Caco-2 (cell line): ENCODE measurements at regions not wholly inside any gene's neighbourhood (a gene's known extent, or its start where the extent isn't known, plus 50 kb on each side); places are given as distances from the start of the nearest gene placed in this dataset.

Experiments used
- BruUV-seq: library from RNA; stranded (reverse); fragments of 400-500 nt; replicated peaks from 2 replicates; lab custom pipeline; 2021; lab: Mats Ljungman, UMichigan
- CTCF ChIA-PET: fragments of 300-600 bp; sonication (Branson Sonifier 250); formaldehyde crosslinking; loops from one replicate; lab custom pipeline; 2022; ENCODE audit warnings: antibody characterized with exemption; lab: Charles Lee
- POLR2A ChIA-PET: fragments of 300-600 bp; sonication (Branson Sonifier 250); formaldehyde crosslinking; loops from one replicate; lab custom pipeline; 2022; ENCODE audit warnings: antibody characterized with exemption; lab: Charles Lee
- DNase-seq, 2 experiments: peaks; one replicate each; pipeline versions ENCODE4 v3.0.0 to v3.0.0-alpha.2; 2020 to 2022
- H3K27me3 ChIP-seq: replicated peaks from 2 replicates; pipeline ENCODE4 v1.6.0; 2011; ENCODE audit warnings: low read length; ENCODE audit not compliant: control insufficient read depth, insufficient read depth
- H3K36me3 ChIP-seq: 2 replicates; pipeline ENCODE4 v1.5.1; 2011; ENCODE audit warnings: low read length; ENCODE audit not compliant: control insufficient read depth, insufficient read depth
- H3K4me1 ChIP-seq: fragments of 250-450 bp; sonication (Bioruptor Pico); 2 replicates; pipeline ENCODE4 v1.5.1; 2020; ENCODE audit warnings: mild to moderate bottlenecking
- H3K4me3 ChIP-seq: 2 replicates; pipeline ENCODE4 v1.5.1; 2011; ENCODE audit warnings: low read depth, mild to moderate bottlenecking, control low read depth, low read length
- H3K9me3 ChIP-seq: fragments of 250-450 bp; sonication (Bioruptor Pico); 2 replicates; pipeline ENCODE4 v1.5.1; 2020; ENCODE audit warnings: mild to moderate bottlenecking, moderate library complexity
- H3K27ac Mint-ChIP-seq: one replicate; pipeline ENCODE4 v1.8.0; 2022; ENCODE audit warnings: mixed read lengths; ENCODE audit not compliant: unreplicated experiment
- H3K27me3 Mint-ChIP-seq: one replicate; pipeline ENCODE4 v1.8.0; 2022; ENCODE audit warnings: mixed read lengths; ENCODE audit not compliant: insufficient read depth, unreplicated experiment
- H3K36me3 Mint-ChIP-seq: one replicate; pipeline ENCODE4 v1.8.0; 2022; ENCODE audit warnings: mild to moderate bottlenecking, mixed read lengths; ENCODE audit not compliant: insufficient read depth, unreplicated experiment
- H3K4me1 Mint-ChIP-seq: one replicate; pipeline ENCODE4 v1.8.0; 2022; ENCODE audit warnings: low read depth, mixed read lengths; ENCODE audit not compliant: unreplicated experiment
- H3K4me3 Mint-ChIP-seq: one replicate; pipeline ENCODE4 v1.8.0; 2022; ENCODE audit warnings: mild to moderate bottlenecking, moderate library complexity, mixed read lengths; ENCODE audit not compliant: unreplicated experiment
- H3K9me3 Mint-ChIP-seq: one replicate; pipeline ENCODE4 v1.8.0; 2022; ENCODE audit warnings: mixed read lengths; ENCODE audit not compliant: unreplicated experiment
- intact Hi-C: fragments of 100-400 bp; cut with micrococcal nuclease; formaldehyde crosslinking; loops from one replicate; pipeline ENCODE4 v1.10.0; 2022; ENCODE audit not compliant: unreplicated experiment
- TF ChIP-seq, protein P1 (sequence below), 2 experiments: fragments of 200-600 bp in 1 of 2; IDR thresholded peaks; 1 replicate in 1 of 2; 2 replicates in 1 of 2; pipeline versions ENCODE4 v1.5.1 to v1.8.0; 2011 to 2022; ENCODE audit warnings: antibody characterized with exemption in 1 of 2, control low read depth in 1 of 2, inconsistent platforms in 1 of 2, low read depth in 1 of 2, low read length in 1 of 2, mild to moderate bottlenecking in 1 of 2, moderate library complexity in 1 of 2; ENCODE audit not compliant: insufficient read depth in 1 of 2, severe bottlenecking in 1 of 2, unreplicated experiment in 1 of 2

DNA sequence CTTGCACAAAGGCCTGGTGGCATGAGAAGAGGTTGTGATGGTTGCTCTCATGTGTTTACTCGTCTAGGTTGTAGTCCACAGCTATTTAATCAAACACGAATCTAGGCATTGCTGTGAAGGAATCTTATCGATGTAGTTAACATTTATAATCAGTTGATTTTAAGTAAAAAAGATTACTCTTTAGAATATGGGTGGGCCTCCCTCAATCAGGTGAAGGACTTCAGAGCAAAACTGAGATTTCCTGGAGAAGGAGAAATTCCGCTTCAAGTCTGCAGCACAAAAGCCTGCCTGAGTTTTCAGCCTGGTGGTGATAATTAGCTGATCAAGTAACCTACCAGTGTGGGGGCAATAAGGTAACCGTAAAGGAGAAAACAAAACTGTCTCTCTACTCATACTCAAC is 523.6 kb downstream of the GRIN2A start:
- no peaks in the 10 kb centered on the region for H3K9me3 Mint-ChIP-seq
- TF ChIP-seq, protein P1, sequence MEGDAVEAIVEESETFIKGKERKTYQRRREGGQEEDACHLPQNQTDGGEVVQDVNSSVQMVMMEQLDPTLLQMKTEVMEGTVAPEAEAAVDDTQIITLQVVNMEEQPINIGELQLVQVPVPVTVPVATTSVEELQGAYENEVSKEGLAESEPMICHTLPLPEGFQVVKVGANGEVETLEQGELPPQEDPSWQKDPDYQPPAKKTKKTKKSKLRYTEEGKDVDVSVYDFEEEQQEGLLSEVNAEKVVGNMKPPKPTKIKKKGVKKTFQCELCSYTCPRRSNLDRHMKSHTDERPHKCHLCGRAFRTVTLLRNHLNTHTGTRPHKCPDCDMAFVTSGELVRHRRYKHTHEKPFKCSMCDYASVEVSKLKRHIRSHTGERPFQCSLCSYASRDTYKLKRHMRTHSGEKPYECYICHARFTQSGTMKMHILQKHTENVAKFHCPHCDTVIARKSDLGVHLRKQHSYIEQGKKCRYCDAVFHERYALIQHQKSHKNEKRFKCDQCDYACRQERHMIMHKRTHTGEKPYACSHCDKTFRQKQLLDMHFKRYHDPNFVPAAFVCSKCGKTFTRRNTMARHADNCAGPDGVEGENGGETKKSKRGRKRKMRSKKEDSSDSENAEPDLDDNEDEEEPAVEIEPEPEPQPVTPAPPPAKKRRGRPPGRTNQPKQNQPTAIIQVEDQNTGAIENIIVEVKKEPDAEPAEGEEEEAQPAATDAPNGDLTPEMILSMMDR (IDR thresholded peaks at IDR 0.05; ENCODE audit: insufficient read depth in 1 of 2, low read depth in 1 of 2, low read length in 1 of 2, severe bottlenecking in 1 of 2, unreplicated experiment in 1 of 2), result no peak
- DNase-seq, result no peak
- H3K36me3 ChIP-seq, result no peaks in the 10 kb centered on the region
- no peaks in the 10 kb centered on the region for H3K27me3 Mint-ChIP-seq
- H3K27ac Mint-ChIP-seq, result no peak overlapping the region
- peak overlapping the region; percentile 63 for H3K4me3 Mint-ChIP-seq
- intact Hi-C loops, result no loop called here
- peaks cover 9% of the 10 kb centered on the region for H3K4me1 Mint-ChIP-seq
- peaks cover 6% of the 10 kb centered on the region for H3K4me1 ChIP-seq
- no TSS peak for BruUV-seq
- no peaks in the 10 kb centered on the region for H3K9me3 ChIP-seq
- ChIA-PET CTCF (interaction anchor here (1.6 kb wide), 1 partner anchor 10 kb away, joined by 7 read pairs; no protein-coding TSS in a partner anchor), POLR2A (interaction anchor here (0.6 kb wide), 1 partner anchor 567 kb away, joined by 3 read pairs; the partner anchor contains the start of gene HAPSTR1)
- peaks cover 10% of the 10 kb centered on the region for H3K36me3 Mint-ChIP-seq
- no peaks in the 10 kb centered on the region for H3K27me3 ChIP-seq
- no peak overlapping the region for H3K4me3 ChIP-seq

DNA sequence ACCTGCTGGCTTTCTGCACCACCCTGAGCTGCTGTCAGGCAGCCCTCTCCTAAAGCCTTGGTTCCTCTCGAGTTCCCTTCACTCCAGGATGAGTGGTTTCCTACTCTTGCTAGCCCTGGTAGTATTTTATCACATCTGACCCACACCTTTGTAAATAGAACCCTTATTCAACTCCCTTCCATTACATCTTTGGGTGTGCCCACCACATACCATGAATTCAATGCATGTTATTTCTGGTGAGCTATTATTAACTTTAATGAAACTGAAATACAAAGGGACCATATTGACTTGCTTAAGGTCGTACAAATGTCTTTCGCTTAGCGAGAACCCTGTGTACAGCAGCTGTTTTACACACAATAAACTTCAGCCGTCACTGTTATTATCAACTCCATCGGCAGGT is 521.3 kb downstream of the GRIN2A start:
- Histone ChIP-seq H3K9me3 (no peaks in the 10 kb centered on the region), H3K4me1 (peaks cover 6% of the 10 kb centered on the region), H3K27me3 (no peaks in the 10 kb centered on the region), H3K4me3 (no peak overlapping the region), H3K36me3 (no peaks in the 10 kb centered on the region)
- POLR2A ChIA-PET, result interaction anchor here (0.6 kb wide), 1 partner anchor 52 kb away, joined by 4 read pairs; no protein-coding TSS in a partner anchor
- BruUV-seq, result no TSS peak
- intact Hi-C loops, result no loop called here
- peaks cover 9% of the 10 kb centered on the region for H3K4me1 Mint-ChIP-seq
- H3K36me3 Mint-ChIP-seq, result peaks cover 4% of the 10 kb centered on the region
- no peak overlapping the region for H3K4me3 Mint-ChIP-seq
- DNase-seq, result no peak
- TF ChIP-seq, protein P1 (IDR thresholded peaks at IDR 0.05; ENCODE audit: insufficient read depth in 1 of 2, low read depth in 1 of 2, low read length in 1 of 2, severe bottlenecking in 1 of 2, unreplicated experiment in 1 of 2), result no peak
- no peaks in the 10 kb centered on the region for H3K27me3 Mint-ChIP-seq
- no peak overlapping the region for H3K27ac Mint-ChIP-seq
- CTCF ChIA-PET, result interaction anchor here (1.3 kb wide), 1 partner anchor 13 kb away, joined by 3 read pairs; no protein-coding TSS in a partner anchor
- no peaks in the 10 kb centered on the region for H3K9me3 Mint-ChIP-seq

DNA sequence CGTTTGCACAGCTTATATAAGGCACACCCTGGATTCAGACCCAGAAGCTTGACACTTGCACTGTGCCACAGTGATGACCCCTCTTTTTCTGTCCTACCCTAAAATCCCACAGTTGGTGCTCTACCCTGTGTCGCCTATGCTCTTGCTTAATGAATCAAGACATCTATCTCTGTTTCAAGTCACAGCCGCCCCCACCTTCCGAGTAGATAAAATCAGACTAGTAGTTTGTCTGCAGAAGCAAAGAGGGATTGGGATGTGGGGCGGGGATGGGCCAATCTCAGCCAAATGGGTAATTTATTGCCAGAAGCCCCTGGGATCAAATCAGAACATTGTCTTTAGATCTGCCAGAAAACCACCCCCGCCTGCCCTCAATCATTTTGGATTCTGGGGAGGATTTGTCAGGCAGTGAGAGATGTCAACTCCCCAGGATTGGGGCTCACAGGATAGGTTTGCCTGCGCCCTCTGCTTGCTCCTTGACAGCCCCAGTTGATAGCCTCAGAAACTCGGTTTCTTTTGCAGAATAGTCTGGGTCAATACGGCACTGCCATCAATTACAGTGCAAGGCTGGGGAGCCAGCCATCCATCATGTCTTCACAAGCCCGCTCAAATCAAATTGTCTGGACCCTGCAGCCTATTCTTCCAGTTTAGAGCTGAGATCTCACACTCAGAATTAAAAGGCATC is 520.8 kb downstream of the GRIN2A start:
- Mint-ChIP-seq H3K4me3 (no peak overlapping the region), H3K36me3 (peaks cover 4% of the 10 kb centered on the region), H3K4me1 (peaks cover 9% of the 10 kb centered on the region), H3K27me3 (no peaks in the 10 kb centered on the region), H3K27ac (no peak overlapping the region), H3K9me3 (no peaks in the 10 kb centered on the region)
- ChIA-PET CTCF (interaction anchor here (1.3 kb wide), 1 partner anchor 13 kb away, joined by 3 read pairs; no protein-coding TSS in a partner anchor), POLR2A (interaction anchor here (0.6 kb wide), 1 partner anchor 52 kb away, joined by 4 read pairs; no protein-coding TSS in a partner anchor)
- DNase-seq, result no peak
- no peaks in the 10 kb centered on the region for H3K27me3 ChIP-seq
- no TSS peak for BruUV-seq
- H3K36me3 ChIP-seq, result no peaks in the 10 kb centered on the region
- no peak overlapping the region for H3K4me3 ChIP-seq
- intact Hi-C loops, result no loop called here
- TF ChIP-seq, protein P1 (IDR thresholded peaks at IDR 0.05; ENCODE audit: insufficient read depth in 1 of 2, low read depth in 1 of 2, low read length in 1 of 2, severe bottlenecking in 1 of 2, unreplicated experiment in 1 of 2), result no peak
- no peaks in the 10 kb centered on the region for H3K9me3 ChIP-seq
- H3K4me1 ChIP-seq, result peaks cover 6% of the 10 kb centered on the region
